SU-DHL-6 (cell line): ENCODE measurements at regions not wholly inside any gene's neighbourhood (a gene's known extent, or its start where the extent isn't known, plus 50 kb on each side); places are given as distances from the start of the nearest gene placed in this dataset.

Experiments
- H2AFZ ChIP-seq: fragments of 200-600 bp; sonication (generic); 2 replicates; pipeline ENCODE4 v1.6.1; 2014; ENCODE audit warnings: low read depth, mild to moderate bottlenecking, moderate library complexity, mixed read lengths, antibody characterized with exemption, low read length; ENCODE audit not compliant: severe bottlenecking
- H3F3A ChIP-seq: fragments of 200-600 bp; shearing (Covaris generic); 2 replicates; pipeline ENCODE4 v1.6.0; 2016; ENCODE audit warnings: antibody characterized with exemption, mild to moderate bottlenecking; ENCODE audit not compliant: insufficient read depth
- H3K27ac ChIP-seq: fragments of 200-600 bp; sonication (generic); 2 replicates; pipeline ENCODE4 v1.5.1; 2016; ENCODE audit warnings: low read depth, mild to moderate bottlenecking, low read length, moderate library complexity, mixed read lengths
- H3K27me3 ChIP-seq: fragments of 200-600 bp; sonication (generic), shearing (Covaris generic); 2 replicates; pipeline ENCODE4 v1.6.0; 2014; ENCODE audit warnings: mild to moderate bottlenecking, low read length
- H3K36me3 ChIP-seq: fragments of 200-600 bp; sonication (generic); 2 replicates; pipeline ENCODE4 v1.6.1; 2014; ENCODE audit warnings: mild to moderate bottlenecking, low read length, mixed read lengths
- H3K4me2 ChIP-seq: fragments of 300-600, 200-600 bp; shearing (Covaris generic), sonication (generic); 2 replicates; pipeline ENCODE4 v1.6.0; 2014; ENCODE audit warnings: low read length, low read depth, mild to moderate bottlenecking; ENCODE audit not compliant: poor library complexity, severe bottlenecking
- H3K4me3 ChIP-seq: fragments of 200-600 bp; sonication (generic); 2 replicates; pipeline ENCODE4 v1.5.1; 2014; ENCODE audit warnings: antibody characterized with exemption, low read length, mild to moderate bottlenecking, mixed read lengths; ENCODE audit not compliant: insufficient read depth, poor library complexity, severe bottlenecking
- H3K79me2 ChIP-seq: fragments of 200-600 bp; sonication (generic); 2 replicates; pipeline ENCODE4 v1.6.1; 2014; ENCODE audit warnings: mild to moderate bottlenecking, low read length, moderate library complexity; ENCODE audit not compliant: insufficient read depth
- H3K9ac ChIP-seq: fragments of 200-600 bp; sonication (generic); 2 replicates; pipeline ENCODE4 v1.7.0; 2014; ENCODE audit warnings: mild to moderate bottlenecking, low read length
- H3K9me2 ChIP-seq: fragments of 200-600 bp; sonication (generic); replicated peaks from 2 replicates; pipeline ENCODE4 v1.6.1; 2014; ENCODE audit warnings: low read length; ENCODE audit not compliant: insufficient read depth
- H3K9me3 ChIP-seq: fragments of 200-600 bp; sonication (generic); 2 replicates; pipeline ENCODE4 v1.6.1; 2014; ENCODE audit warnings: low read length, mixed read lengths; ENCODE audit not compliant: insufficient read depth
- H4K20me1 ChIP-seq: fragments of 200-600 bp; sonication (generic); 2 replicates; pipeline ENCODE4 v1.6.1; 2014; ENCODE audit warnings: low read depth, mild to moderate bottlenecking, antibody characterized with exemption, low read length, moderate library complexity, mixed read lengths
- CTCF ChIP-seq: fragments of 200-600 bp; sonication (generic); IDR thresholded peaks from one replicate; pipeline ENCODE4 v1.5.1; 2017; ENCODE audit warnings: antibody characterized with exemption, mild to moderate bottlenecking, low read length, moderate library complexity; ENCODE audit not compliant: insufficient read depth, poor library complexity, severe bottlenecking
- EZH2phosphoT487 ChIP-seq: fragments of 200-600 bp; sonication (generic), shearing (Covaris generic); conservative IDR thresholded peaks from 2 replicates; pipeline ENCODE4 v1.6.1; 2018; ENCODE audit warnings: mild to moderate bottlenecking, antibody characterized with exemption, low read length, moderate library complexity, mixed read lengths

DNA sequence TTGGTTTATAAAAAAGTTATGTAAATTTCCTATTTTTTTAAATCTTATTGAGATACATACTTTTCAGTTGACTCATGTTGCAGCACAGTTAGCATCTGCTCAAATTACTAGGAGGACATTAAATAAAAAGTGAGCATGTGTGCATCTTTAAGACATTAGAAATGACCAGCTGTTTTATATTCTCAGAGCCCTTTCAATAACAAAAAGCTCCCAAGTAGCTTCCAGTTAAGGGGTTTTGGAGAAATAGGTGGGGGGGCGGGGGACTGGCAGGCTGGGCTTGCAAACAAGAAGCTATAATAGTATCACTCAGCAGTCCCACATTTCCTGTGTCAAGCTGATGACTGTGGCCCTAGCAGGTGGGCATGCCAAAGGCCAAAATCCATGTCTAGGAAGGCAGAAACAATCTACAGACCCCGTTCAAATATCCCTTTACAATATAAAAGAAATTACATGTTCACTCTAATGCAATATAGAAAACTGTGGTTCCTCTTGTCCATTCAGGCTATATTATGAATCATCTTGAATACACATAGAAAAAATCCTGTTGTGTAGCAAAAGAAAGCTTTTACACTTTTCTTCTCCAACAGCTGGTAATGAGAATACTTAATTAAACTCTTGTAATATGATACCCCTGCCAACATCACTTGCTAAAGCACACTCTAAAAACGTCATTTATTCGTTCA is 1713.2 kb upstream of the SLC10A2 start:
- Histone ChIP-seq H3K9me3 (no peaks in the 10 kb centered on the region), H4K20me1 (no peaks in the 10 kb centered on the region), H3K36me3 (no peaks in the 10 kb centered on the region), H3K27ac (no peak overlapping the region), H3K9me2 (no peaks in the 10 kb centered on the region), H3F3A (no peaks in the 10 kb centered on the region), H3K4me2 (no peak overlapping the region), H3K4me3 (no peak overlapping the region), H3K9ac (no peak overlapping the region), H2AFZ (no peak overlapping the region), H3K27me3 (no peaks in the 10 kb centered on the region), H3K79me2 (no peaks in the 10 kb centered on the region)
- no peak for TF ChIP-seq EZH2phosphoT487
- TF ChIP-seq CTCF: no peak

DNA sequence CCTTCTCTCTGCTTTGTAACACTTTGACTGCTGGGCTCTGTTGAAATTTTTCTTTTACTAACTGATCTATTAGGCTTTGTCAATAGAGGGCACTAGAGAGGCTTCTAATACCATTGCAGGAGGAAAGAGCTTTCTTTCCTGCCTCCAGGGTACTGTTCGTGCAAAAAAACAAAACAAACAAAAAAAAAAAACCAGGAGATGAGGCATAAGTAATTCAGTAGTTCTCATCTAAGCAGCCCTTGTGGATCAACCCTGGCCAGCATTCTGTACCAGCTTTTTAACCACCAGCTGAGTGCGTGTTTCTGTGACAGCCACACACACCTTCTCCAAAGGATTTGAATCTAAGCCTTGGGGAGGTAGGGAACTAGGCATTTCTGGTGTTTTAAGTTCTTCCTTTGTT is 1707.6 kb upstream of the SLC10A2 start:
- Histone ChIP-seq H3K79me2 (no peaks in the 10 kb centered on the region), H3K27ac (no peak overlapping the region), H3K9me3 (no peaks in the 10 kb centered on the region), H3K27me3 (no peaks in the 10 kb centered on the region), H3K36me3 (no peaks in the 10 kb centered on the region), H3K4me2 (no peak overlapping the region), H3K9ac (no peak overlapping the region), H3F3A (no peaks in the 10 kb centered on the region), H4K20me1 (no peaks in the 10 kb centered on the region), H2AFZ (no peak overlapping the region), H3K4me3 (no peak overlapping the region), H3K9me2 (no peaks in the 10 kb centered on the region)
- TF ChIP-seq CTCF (peak; percentile 26), EZH2phosphoT487 (no peak)

DNA sequence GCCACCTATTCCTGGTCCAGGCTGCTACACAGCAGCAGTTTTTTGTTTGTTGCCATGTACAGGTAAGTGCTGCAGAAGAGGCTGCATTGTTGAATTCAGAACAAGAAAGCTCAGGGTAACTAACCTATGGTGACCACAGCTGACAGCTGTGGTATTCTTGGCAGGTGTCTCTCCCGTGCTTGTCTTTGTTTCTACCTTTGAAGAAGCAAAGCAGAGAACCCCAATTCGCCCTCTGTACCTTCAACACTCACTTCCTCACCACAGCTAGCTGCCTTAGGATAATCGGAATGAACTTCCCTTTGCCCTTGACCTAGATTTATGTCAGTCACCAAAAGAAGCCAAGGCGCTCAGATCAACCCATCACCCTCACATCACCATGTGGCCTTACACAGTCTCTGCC is 1703.3 kb upstream of the SLC10A2 start:
- no peak overlapping the region for H3K4me3 ChIP-seq
- no peak for TF ChIP-seq CTCF
- TF ChIP-seq EZH2phosphoT487: no peak
- H3K9me2 ChIP-seq: no peaks in the 10 kb centered on the region
- no peak overlapping the region for H3K27ac ChIP-seq
- H4K20me1 ChIP-seq: no peaks in the 10 kb centered on the region
- no peaks in the 10 kb centered on the region for H3K79me2 ChIP-seq
- H2AFZ ChIP-seq: no peak overlapping the region
- H3K9me3 ChIP-seq: no peaks in the 10 kb centered on the region
- H3K4me2 ChIP-seq: no peak overlapping the region
- no peak overlapping the region for H3K9ac ChIP-seq
- no peaks in the 10 kb centered on the region for H3F3A ChIP-seq
- no peaks in the 10 kb centered on the region for H3K27me3 ChIP-seq
- no peaks in the 10 kb centered on the region for H3K36me3 ChIP-seq
